Esophagus squamous epithelium (tissue), 5 donors: ENCODE measurements at regions not wholly inside any gene's neighbourhood (a gene's known extent, or its start where the extent isn't known, plus 50 kb on each side); places are given as distances from the start of the nearest gene placed in this dataset.

Source experiments
- DNase-seq: peaks from one replicate; lab custom pipeline; 2025; lab: John Stamatoyannopoulos, UW
- H3K27ac ChIP-seq, 4 donors: fragments of 200-600 bp; sonication (generic); one replicate each; pipeline ENCODE4 v1.5.1; 2016 to 2019; ENCODE audit warnings: mild to moderate bottlenecking in 1 of 4
- H3K27me3 ChIP-seq, 4 donors: fragments of 200-600 bp; sonication (generic); 1 replicate in 3 of 4; 2 replicates in 1 of 4; pipeline versions ENCODE4 v1.5.1 to v1.6.0; 2017 to 2021; ENCODE audit warnings: antibody characterized with exemption in 1 of 4
- H3K36me3 ChIP-seq, 3 donors: fragments of 200-600 bp; sonication (generic); one replicate each; pipeline ENCODE4 v1.5.1; 2016 to 2019
- H3K4me1 ChIP-seq, 3 donors: fragments of 200-600 bp; sonication (generic); one replicate each; pipeline ENCODE4 v1.5.1; 2017 to 2019
- H3K4me3 ChIP-seq, 4 donors: fragments of 200-600 bp; sonication (generic); 1 replicate in 3 of 4; 2 replicates in 1 of 4; pipeline ENCODE4 v1.5.1; 2016 to 2019; ENCODE audit warnings: mild to moderate bottlenecking in 2 of 4, moderate library complexity in 1 of 4
- H3K9me3 ChIP-seq, 3 donors: fragments of 200-600 bp; sonication (generic); one replicate each; pipeline ENCODE4 v1.5.1; 2016 to 2019
- POLR2A ChIP-seq, 4 donors: fragments of 450-650 bp; IDR thresholded peaks; one replicate each; pipeline ENCODE4 v1.6.1; 2017; ENCODE audit warnings: antibody characterized with exemption in 4 of 4, mild to moderate bottlenecking in 4 of 4, moderate library complexity in 3 of 4
- whole genome bisulfite sequencing, 2 donors: methylation state at CpG; one replicate each; pipeline ENCODE4 v1.1.5; 2018; 5-methylcytosine and 5-hydroxymethylcytosine counted together
- intact Hi-C: fragments of 100-400 bp; cut with DNase I; formaldehyde crosslinking; loops from one replicate; pipeline ENCODE4 v1.15.0; 2022
- TF ChIP-seq, protein P1 (sequence below), 6 experiments: fragments of 450-650 bp in 4 of 6; fragments of 200-600 bp in 2 of 6; sonication (generic) in 2 of 6; IDR thresholded peaks; one replicate each; pipeline ENCODE4 v1.5.1; 2016 to 2019; ENCODE audit warnings: antibody characterized with exemption in 6 of 6, mild to moderate bottlenecking in 4 of 6, moderate library complexity in 4 of 6
- donor health status: DM: yes; HTN: yes; CAD: no.

DNA sequence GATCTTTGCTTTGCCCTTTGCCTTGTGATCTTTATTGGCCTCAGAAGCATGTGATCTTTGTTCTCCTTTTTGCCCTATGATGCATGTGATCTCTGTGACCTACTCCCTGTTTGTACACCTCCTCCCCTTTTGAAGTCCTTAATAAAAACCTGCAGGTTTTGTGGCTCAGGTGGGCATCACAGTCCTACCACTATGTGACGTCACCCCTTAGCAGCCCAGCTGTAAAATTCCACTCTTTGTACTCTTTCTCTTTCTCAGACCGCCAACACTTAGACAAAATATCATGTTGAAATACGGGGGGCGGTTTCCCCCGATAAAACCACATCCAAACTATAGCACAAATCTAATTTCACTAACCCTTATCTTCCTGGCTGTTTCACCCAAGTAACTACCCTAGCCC is 76.7 kb upstream of the RAPGEF4 start:
- no peak for TF ChIP-seq POLR2A (IDR thresholded peaks at IDR 0.05)
- TF ChIP-seq, protein P1, sequence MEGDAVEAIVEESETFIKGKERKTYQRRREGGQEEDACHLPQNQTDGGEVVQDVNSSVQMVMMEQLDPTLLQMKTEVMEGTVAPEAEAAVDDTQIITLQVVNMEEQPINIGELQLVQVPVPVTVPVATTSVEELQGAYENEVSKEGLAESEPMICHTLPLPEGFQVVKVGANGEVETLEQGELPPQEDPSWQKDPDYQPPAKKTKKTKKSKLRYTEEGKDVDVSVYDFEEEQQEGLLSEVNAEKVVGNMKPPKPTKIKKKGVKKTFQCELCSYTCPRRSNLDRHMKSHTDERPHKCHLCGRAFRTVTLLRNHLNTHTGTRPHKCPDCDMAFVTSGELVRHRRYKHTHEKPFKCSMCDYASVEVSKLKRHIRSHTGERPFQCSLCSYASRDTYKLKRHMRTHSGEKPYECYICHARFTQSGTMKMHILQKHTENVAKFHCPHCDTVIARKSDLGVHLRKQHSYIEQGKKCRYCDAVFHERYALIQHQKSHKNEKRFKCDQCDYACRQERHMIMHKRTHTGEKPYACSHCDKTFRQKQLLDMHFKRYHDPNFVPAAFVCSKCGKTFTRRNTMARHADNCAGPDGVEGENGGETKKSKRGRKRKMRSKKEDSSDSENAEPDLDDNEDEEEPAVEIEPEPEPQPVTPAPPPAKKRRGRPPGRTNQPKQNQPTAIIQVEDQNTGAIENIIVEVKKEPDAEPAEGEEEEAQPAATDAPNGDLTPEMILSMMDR (IDR thresholded peaks at IDR 0.05): no peak
- Histone ChIP-seq H3K27me3 (no peaks in the 10 kb centered on the region), H3K4me3 (no peak overlapping the region), H3K4me1 (no peaks in the 10 kb centered on the region), H3K27ac (no peak overlapping the region), H3K9me3 (peaks cover 0 to 4% (median 0%) of the 10 kb centered on the region in 3 donors), H3K36me3 (no peaks in the 10 kb centered on the region)
- intact Hi-C loops: no loop called here
- WGBS, 2 donors: 82 to 92% methylated on average over 5 of the region's 5 CpGs
- DNase-seq: no peak

DNA sequence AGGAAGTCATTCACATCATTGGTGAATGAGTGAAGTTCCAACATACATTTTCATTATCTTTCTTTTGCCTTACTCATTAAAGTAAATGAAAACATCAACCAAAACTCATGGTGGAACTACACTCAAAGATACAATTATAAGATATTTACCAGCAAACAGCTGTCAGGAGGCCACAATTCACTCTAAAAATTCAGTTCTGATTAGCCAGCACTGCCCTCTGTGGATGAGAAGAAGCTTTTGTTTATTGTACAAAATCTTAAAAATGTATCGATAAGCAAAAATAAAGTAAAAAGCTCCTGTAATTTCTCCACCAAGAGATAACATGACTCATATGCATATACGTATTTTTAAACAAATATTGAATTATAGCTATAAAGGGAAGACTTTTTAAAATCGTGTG is 73.5 kb upstream of the RAPGEF4 start:
- Histone ChIP-seq H3K9me3 (peaks cover 0 to 11% (median 4%) of the 10 kb centered on the region in 3 donors), H3K36me3 (no peaks in the 10 kb centered on the region), H3K4me1 (no peaks in the 10 kb centered on the region), H3K27ac (no peak overlapping the region), H3K4me3 (no peak overlapping the region), H3K27me3 (no peaks in the 10 kb centered on the region)
- TF ChIP-seq POLR2A (IDR thresholded peaks at IDR 0.05): no peak
- TF ChIP-seq, protein P1 (IDR thresholded peaks at IDR 0.05): no peak
- intact Hi-C loops: no loop called here
- WGBS, 2 donors: 63 to 71% methylated on average over 3 of the region's 3 CpGs
- DNase-seq: no peak

DNA sequence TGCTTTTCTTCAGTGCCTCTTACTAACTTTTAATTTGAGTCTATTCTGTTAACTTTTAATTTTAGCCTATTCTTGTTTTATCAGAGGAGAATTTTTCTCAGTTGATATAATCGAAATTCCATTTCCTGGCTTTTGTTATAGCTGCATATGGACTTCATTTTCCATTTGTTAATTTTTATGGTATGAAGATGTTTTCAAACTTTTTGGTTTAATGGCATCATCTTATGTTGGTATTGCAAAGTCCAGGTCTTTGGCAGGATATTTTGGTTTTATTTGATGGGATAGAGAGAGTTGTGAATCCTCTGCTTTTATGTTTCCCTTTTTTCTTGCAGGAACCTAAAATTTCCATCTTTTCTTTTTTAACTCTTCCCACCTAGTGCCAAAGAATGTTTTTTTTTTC is 70.9 kb upstream of the RAPGEF4 start:
- 63 to 79% methylated on average over 1 of the region's 1 CpG for WGBS, 2 donors
- intact Hi-C loops: no loop called here
- no peak for DNase-seq
- TF ChIP-seq, protein P1 (IDR thresholded peaks at IDR 0.05): no peak
- no peak for TF ChIP-seq POLR2A (IDR thresholded peaks at IDR 0.05)
- Histone ChIP-seq H3K36me3 (no peaks in the 10 kb centered on the region), H3K4me1 (no peaks in the 10 kb centered on the region), H3K27ac (no peak overlapping the region), H3K4me3 (no peak overlapping the region), H3K9me3 (peaks cover 0 to 11% (median 0%) of the 10 kb centered on the region in 3 donors), H3K27me3 (no peaks in the 10 kb centered on the region)

DNA sequence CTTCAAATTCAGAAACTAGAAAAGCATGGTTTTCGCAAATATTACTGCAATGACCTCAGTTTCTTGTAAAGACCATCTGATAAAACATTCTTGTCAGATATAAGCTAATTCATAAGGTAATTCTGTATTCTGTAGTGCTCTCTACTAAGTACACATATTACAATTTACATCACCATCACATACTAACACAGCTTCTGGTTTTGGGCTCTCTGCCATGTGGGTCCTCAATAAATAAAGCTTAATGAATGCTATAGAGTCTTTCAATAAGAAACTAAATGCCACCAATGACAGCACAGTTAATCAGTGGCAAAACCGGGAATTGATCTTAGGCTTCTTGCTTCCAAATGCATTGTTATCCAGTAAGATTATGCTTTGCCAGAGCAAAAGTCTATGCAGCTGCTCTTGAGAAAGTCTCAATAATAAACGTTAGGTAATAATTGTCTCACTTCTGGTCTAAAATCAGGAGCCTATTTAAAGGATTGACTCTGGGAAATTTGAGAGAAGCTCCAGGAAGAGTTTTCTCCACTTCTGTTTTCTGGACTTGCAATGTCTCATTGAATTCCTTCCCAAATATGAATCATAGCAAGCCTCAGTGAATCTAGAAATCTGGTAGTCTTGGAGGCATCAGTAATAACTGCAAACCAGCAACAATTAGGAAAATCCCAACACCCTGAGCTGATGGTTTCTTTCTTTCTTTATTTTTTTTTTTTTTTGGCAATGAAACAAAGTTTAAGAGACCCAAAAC is 67.9 kb upstream of the RAPGEF4 start:
- peaks cover 0 to 11% (median 0%) of the 10 kb centered on the region in 3 donors for H3K9me3 ChIP-seq
- H3K27me3 ChIP-seq: no peaks in the 10 kb centered on the region
- no peak for DNase-seq
- H3K36me3 ChIP-seq: no peaks in the 10 kb centered on the region
- intact Hi-C loops: no loop called here
- TF ChIP-seq POLR2A (IDR thresholded peaks at IDR 0.05): no peak
- no peaks in the 10 kb centered on the region for H3K4me1 ChIP-seq
- no peak overlapping the region for H3K4me3 ChIP-seq
- WGBS, 2 donors: 55 to 66% methylated on average over 3 of the region's 3 CpGs
- H3K27ac ChIP-seq: no peak overlapping the region

DNA sequence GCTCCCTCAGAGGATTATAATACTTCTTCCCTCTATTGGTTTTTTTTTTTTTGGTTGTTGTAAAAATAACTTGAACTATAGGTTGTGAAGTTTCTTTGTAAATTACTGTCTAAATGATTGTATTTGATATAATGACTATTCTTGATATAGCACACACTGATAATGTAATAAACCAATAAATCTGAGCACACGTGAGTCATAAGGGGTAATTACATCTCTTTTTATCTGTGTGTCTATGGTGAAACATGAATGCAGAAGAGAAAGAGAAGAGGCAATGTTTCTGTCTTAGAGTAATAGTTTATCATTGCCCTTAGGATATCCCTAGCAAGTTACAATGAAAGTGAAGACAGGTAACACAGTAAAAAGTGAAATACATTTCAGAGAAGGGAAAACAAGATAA is 64.1 kb upstream of the RAPGEF4 start:
- no peak for DNase-seq
- peaks cover 0 to 11% (median 0%) of the 10 kb centered on the region in 3 donors for H3K9me3 ChIP-seq
- intact Hi-C loops: no loop called here
- 48 to 53% methylated on average over 1 of the region's 1 CpG for WGBS, 2 donors
- no peaks in the 10 kb centered on the region for H3K4me1 ChIP-seq
- no peaks in the 10 kb centered on the region for H3K27me3 ChIP-seq
- H3K4me3 ChIP-seq: no peak overlapping the region
- H3K36me3 ChIP-seq: no peaks in the 10 kb centered on the region
- TF ChIP-seq, protein P1 (IDR thresholded peaks at IDR 0.05): no peak
- TF ChIP-seq POLR2A (IDR thresholded peaks at IDR 0.05): no peak
- H3K27ac ChIP-seq: no peak overlapping the region
